Panc1 (cell line): ENCODE measurements at regions not wholly inside any gene's neighbourhood (a gene's known extent, or its start where the extent isn't known, plus 50 kb on each side); places are given as distances from the start of the nearest gene placed in this dataset.

Experiments used
- ATAC-seq: fragments of 200-7000 bp; cut with Tn5 transposase; 2 replicates; pipeline ENCODE4 v1.9.1; 2020; ENCODE audit warnings: mild to moderate bottlenecking, moderate library complexity
- BruUV-seq: library from RNA; stranded (reverse); fragments of 400-500 nt; replicated peaks from 2 replicates; lab custom pipeline; 2021; lab: Mats Ljungman, UMichigan
- CTCF ChIA-PET: fragments of 300-600 bp; sonication (Branson Sonifier 250); formaldehyde crosslinking; loops from one replicate; lab custom pipeline; 2022; ENCODE audit warnings: antibody characterized with exemption; lab: Charles Lee
- POLR2A ChIA-PET: fragments of 300-600 bp; sonication (Branson Sonifier 250); formaldehyde crosslinking; loops from one replicate; lab custom pipeline; 2022; ENCODE audit warnings: antibody characterized with exemption; lab: Charles Lee
- DNase-seq: peaks from one replicate; pipeline ENCODE4 v3.0.0-alpha.2; 2010; ENCODE audit warnings: low read depth, low spot score
- H3K27ac ChIP-seq: 2 replicates; pipeline ENCODE4 v1.5.1; 2011; ENCODE audit warnings: mild to moderate bottlenecking, low read length, inconsistent platforms
- H3K27me3 ChIP-seq: fragments of 200-500 bp; sonication (Bioruptor generic); 2 replicates; pipeline ENCODE4 v1.6.0; 2014; ENCODE audit warnings: low read length, inconsistent platforms; ENCODE audit not compliant: control insufficient read depth, insufficient read depth
- H3K36me3 ChIP-seq: fragments of 200-500 bp; sonication (Bioruptor generic); 2 replicates; pipeline ENCODE4 v1.5.1; 2014; ENCODE audit warnings: inconsistent platforms, mild to moderate bottlenecking, low read length, moderate library complexity; ENCODE audit not compliant: control insufficient read depth, insufficient read depth
- H3K4me1 ChIP-seq: 2 replicates; pipeline ENCODE4 v1.5.1; 2011; ENCODE audit warnings: inconsistent platforms, mild to moderate bottlenecking, low read length, moderate library complexity; ENCODE audit not compliant: control insufficient read depth, insufficient read depth
- H3K4me3 ChIP-seq, 2 experiments: 2 replicates each; pipeline ENCODE4 v1.5.1; 2011 to 2012; ENCODE audit warnings: low read depth in 2 of 2, low read length in 2 of 2, mild to moderate bottlenecking in 2 of 2, inconsistent platforms in 1 of 2, moderate library complexity in 1 of 2
- H3K9me3 ChIP-seq: fragments of 200-500 bp; sonication (Bioruptor generic); 2 replicates; pipeline ENCODE4 v1.5.1; 2014; ENCODE audit warnings: low read depth, mild to moderate bottlenecking, inconsistent platforms, low read length, moderate library complexity; ENCODE audit not compliant: control insufficient read depth, insufficient read depth
- CTCF ChIP-seq: fragments of 450-650 bp; IDR thresholded peaks from 2 replicates; pipeline ENCODE4 v1.5.1; 2017; ENCODE audit warnings: mild to moderate bottlenecking
- POLR2AphosphoS5 ChIP-seq: IDR thresholded peaks from 2 replicates; pipeline ENCODE4 v1.6.1; 2012; ENCODE audit warnings: mild to moderate bottlenecking, low read depth, low read length, moderate library complexity
- REST ChIP-seq, 2 experiments: IDR thresholded peaks; 2 replicates each; pipeline ENCODE4 v1.6.1; 2011 to 2012; ENCODE audit warnings: low read depth in 2 of 2, control low read depth in 1 of 2, low read length in 1 of 2, mild to moderate bottlenecking in 1 of 2, moderate library complexity in 1 of 2; ENCODE audit not compliant: insufficient read depth in 1 of 2
- SIN3A ChIP-seq: IDR thresholded peaks from 2 replicates; pipeline ENCODE4 v1.6.1; 2012; ENCODE audit warnings: low read depth, mild to moderate bottlenecking, low read length, moderate library complexity, borderline replicate concordance; ENCODE audit not compliant: insufficient read depth
- TCF7L2 ChIP-seq: IDR thresholded peaks from 2 replicates; pipeline ENCODE4 v1.6.1; 2011; ENCODE audit warnings: mild to moderate bottlenecking, low read depth, low read length, inconsistent platforms
- in situ Hi-C: cut with HindIII; loops from 2 replicates; pipeline ENCODE4 v1.10.0; 2016; ENCODE audit warnings: low sequenced_read_pairs, low pct_unique_long_range_greater_than_20kb
- intact Hi-C: fragments of 100-400 bp; cut with micrococcal nuclease; formaldehyde crosslinking; loops from one replicate; pipeline ENCODE4 v1.10.0; 2022; ENCODE audit not compliant: unreplicated experiment

- BruUV-seq: no TSS peak
- Histone ChIP-seq H3K4me3 (no peak overlapping the region), H3K27me3 (no peaks in the 10 kb centered on the region), H3K4me1 (no peaks in the 10 kb centered on the region), H3K36me3 (no peaks in the 10 kb centered on the region), H3K9me3 (no peaks in the 10 kb centered on the region), H3K27ac (no peak overlapping the region)
- ATAC-seq (no peak), DNase-seq (no peak)
- TF ChIP-seq CTCF (no peak), TCF7L2 (no peak), REST (IDR thresholded peaks at IDR 0.05; ENCODE audit: insufficient read depth in 1 of 2, low read depth in 2 of 2, low read length in 1 of 2) (no peak), POLR2AphosphoS5 (no peak), SIN3A (no peak)
- CTCF ChIA-PET: no interaction called here
- POLR2A ChIA-PET: no interaction called here
- intact Hi-C loops: no loop called here
- in situ Hi-C loops: no loop called here
Observed at GRCh38 chr4:13130848-13131247, 353.3 kb downstream of the RAB28 start.

- no peaks in the 10 kb centered on the region for H3K27me3 ChIP-seq
- H3K36me3 ChIP-seq: no peaks in the 10 kb centered on the region
- ChIA-PET CTCF (no interaction called here), POLR2A (no interaction called here)
- no peaks in the 10 kb centered on the region for H3K9me3 ChIP-seq
- H3K27ac ChIP-seq: no peak overlapping the region
- BruUV-seq: no TSS peak
- no peak overlapping the region for H3K4me3 ChIP-seq
- in situ Hi-C loops: no loop called here
- intact Hi-C loops: no loop called here
- DNase-seq (no peak), ATAC-seq (no peak)
- no peak for TF ChIP-seq TCF7L2
- no peak for TF ChIP-seq SIN3A
- no peak for TF ChIP-seq POLR2AphosphoS5
- TF ChIP-seq CTCF: no peak
- no peak for TF ChIP-seq REST (IDR thresholded peaks at IDR 0.05; ENCODE audit: insufficient read depth in 1 of 2, low read depth in 2 of 2, low read length in 1 of 2)
- H3K4me1 ChIP-seq: no peaks in the 10 kb centered on the region
Observed at GRCh38 chr4:13129095-13129494, 355.0 kb downstream of the RAB28 start.
